ENCODE measurements at regions not wholly inside any gene's neighbourhood (a gene's known extent, or its start where the extent isn't known, plus 50 kb on each side); places are given as distances from the start of the nearest gene placed in this dataset.
"Not testable (repeated sequence)": the region's sequence is repeated elsewhere in the genome, so short reads cannot be mapped to it uniquely, and the experiment has no call there.

DNA sequence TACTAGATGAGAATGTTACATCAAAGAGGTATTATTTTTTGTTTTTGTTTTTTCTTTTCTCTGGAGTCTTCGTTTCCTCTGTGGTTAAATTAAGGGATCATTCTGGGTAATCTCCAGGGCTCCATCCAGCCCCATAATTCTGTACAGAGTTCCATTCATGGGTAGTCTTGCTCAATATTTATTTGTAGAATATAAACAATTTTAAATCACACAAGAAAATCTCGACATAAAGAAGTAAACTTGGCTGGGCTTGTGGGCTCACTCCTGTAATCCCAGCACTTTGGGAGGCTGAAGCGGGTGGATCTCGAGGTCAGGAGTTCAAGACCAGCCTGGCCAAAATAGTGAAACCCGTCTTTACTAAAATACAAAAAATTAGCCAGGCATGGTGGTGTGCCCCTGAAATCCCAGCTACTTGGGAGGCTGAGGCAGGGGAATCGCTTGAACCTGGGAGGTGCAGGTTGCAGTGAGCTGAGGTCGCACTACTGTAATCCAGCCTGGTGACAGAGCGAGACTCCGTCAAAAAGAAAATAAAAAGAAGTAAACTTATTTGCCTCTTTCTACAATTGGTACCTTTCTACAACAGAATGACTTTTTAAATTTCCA lies 166.8 kb upstream of the TGFBR2 start:
- no peak for DNase-seq (ENCODE audit: low read depth)

DNA sequence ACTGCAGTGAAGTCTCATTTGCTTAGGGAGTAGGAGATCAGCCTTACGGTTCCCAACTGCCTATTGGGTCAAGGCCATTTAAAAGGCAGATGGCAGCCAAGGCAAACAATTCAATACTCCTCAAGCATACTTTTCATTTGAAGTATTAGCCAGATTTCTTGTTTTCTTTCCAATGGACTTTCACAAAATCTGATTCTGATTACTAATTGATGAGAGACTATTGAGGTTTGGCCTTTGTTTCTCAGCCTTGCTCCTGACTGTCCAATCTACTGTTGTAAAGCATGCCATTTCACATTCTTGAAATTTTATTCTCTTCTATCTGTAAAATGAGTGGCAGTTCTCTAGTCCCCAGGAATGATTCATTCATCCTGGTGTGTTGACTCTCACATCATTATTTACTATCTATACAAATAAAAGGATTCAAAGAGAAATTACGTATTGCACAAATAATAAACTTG lies 166.2 kb upstream of the TGFBR2 start:
- DNase-seq (ENCODE audit: low read depth), result peak; percentile 57

DNA sequence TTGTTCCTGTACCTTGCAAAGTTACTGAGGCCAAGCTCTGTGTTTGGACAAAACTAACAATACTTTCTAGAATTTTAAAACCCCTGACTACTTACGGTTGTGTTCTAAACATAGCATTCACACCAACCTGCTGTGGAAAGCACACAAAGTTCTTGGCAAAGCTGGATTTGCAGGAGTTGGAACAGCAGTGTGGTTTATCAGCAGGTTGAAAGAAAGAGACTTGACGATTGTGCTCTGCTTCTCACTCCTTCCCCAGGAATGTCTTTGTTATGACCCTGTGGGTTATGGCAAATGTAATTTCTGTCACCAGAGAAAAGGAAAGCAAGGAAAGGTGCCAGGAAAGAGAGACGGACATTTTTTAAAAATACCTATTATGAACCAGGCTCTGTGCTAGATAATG lies 165.5 kb upstream of the TGFBR2 start:
- DNase-seq (ENCODE audit: low read depth), result no peak

DNA sequence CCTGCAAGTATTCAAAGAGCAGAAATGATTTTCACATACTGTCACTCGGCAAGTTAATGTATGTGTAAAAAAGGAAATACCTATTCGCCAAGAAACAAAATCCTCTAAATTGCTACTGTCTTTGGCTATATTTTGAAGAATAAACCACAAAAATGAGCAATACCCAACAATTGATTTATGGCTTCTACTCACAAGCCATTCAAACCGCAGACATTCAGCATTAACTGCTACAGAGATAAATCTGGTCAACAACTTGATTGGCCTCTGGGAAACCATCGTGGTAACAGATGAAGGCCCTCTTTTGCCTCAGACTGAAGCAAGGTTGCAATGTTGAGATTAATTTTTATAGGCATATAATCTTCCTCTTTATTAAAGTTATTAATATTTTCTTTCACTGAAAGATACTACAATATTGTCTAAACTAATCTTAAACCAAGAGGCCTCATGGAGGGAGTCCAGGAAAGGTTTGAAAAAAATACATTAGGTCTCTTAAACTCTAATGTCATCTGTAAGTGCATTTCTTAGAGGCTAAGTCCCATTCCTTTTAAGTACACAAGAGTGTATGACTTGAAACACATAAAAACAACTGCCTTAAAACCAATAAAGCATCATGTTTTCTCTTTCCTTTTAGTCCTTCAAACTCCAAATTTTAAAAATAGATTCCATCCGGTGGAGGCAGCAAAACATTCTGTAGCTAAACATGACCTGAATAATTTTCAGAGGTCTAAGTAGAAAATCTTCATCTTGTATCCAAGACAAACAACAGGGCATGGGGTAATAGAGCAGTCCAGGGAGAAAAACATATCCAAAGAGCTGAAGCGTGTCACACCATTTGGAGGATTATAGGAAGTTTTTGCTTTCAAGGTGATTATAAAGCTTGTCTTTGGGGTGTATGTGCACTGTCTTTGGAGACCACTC lies 162.4 kb upstream of the TGFBR2 start:
- no peak for DNase-seq (ENCODE audit: low read depth)

DNA sequence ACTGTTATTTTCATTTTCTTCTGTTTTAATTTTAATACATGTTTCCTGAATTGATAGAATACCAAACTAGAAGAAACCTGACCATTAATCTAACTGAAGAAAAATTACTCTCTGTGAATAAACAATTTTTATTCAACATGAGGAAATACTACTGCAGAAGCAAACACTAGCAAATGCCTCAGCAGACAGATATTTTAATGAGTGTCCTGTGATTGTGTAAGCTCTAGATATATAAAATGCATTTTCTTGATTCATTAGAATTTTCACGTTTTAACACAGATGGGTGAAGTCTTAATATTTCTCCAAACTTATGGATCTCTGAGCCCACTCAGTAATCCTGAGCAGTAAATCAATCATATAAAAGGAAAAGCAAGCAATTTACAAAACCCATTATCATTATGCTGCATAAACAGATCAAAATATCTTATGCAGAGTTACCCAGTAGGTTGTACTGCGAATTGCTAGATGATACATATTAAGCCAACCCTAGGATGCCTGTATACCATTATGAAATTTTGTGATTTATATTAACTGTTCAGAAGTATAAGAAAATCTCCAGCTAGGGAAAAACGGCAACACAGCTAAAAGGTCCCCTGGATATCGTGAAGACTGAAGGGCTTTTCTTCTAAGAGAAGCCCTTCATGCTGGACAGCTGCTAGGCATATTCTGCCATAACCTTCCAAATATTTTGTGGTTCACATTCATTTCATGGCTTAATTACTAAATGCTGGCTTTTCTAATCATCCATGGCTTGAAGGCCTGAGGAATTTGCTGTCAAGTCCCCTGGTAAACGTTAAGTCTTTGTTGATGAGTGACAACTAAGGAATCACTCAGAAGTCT lies 157.7 kb upstream of the TGFBR2 start:
- no peak for DNase-seq (ENCODE audit: low read depth)

- no peak for DNase-seq (ENCODE audit: low read depth)
Measured at GRCh38 chr3:30449290-30449632, 157.1 kb upstream of the TGFBR2 start.

- DNase-seq (ENCODE audit: low read depth), result no peak
Measured at GRCh38 chr3:30452446-30452845, 154.0 kb upstream of the TGFBR2 start.

GRCh38 chr3:30453360-30454039 lies 152.9 kb upstream of the TGFBR2 start:
- DNase-seq (ENCODE audit: low read depth), result no peak

DNA sequence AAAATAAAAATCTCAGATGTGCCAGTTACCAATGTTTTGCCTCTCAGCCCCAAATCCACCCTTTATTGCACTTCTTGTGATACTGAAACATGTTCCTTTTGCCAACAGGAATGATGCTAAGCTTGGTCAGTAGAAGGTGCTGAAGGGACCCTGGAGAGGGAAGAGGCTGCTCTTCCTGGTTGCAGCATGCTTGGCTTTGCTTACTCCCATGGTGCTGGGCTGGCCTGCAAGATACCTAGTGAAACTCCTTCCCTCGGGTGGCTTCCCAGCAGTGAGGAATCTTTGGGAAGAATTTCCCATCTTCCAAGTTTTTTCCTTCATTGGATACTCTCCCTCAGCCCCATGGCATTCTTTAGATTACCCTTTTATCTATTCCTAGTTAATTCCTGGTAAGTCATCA lies 151.8 kb upstream of the TGFBR2 start:
- no peak for DNase-seq (ENCODE audit: low read depth)

GRCh38 chr3:30455112-30455511 lies 151.3 kb upstream of the TGFBR2 start:
- DNase-seq (ENCODE audit: low read depth), result not testable (repeated sequence)

GRCh38 chr3:30455840-30456239 lies 150.6 kb upstream of the TGFBR2 start:
- DNase-seq (ENCODE audit: low read depth), result no peak

DNA sequence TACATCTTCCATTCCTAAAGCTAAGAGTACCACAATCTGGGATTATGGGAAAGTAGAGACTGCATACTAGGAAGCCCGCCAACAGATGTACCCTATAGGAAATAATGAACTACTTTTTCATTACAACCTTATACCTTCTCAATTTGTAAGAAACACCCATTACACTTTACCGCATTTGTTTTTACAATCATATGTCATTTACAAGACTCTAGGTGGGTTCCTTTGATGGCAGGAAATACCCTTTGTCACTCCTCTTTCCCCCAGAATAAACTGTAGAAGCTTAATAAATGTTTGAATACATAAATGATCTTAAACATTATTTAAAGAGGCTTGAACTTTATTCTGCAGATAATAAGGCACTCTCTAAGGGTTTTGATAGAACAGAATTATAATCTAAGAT lies 150.1 kb upstream of the TGFBR2 start:
- DNase-seq (ENCODE audit: low read depth), result no peak

DNA sequence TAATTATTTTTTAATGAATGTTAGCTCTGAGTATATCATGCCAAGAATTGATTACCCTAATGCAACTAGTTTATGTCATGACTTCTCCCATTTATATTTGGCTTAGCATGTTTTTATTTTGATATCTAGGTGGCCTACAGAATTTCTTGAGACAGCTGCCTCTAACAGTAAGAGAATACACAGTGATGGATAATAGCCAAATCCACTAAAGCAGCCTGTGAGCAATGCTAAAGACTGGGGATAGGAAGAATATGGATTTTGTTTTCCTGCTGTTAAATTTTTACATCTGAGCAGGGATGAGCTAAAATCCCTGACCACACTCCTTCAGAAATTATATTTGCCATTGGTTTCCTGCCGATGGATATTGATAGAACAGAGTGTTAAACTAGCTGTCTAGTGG lies 149.3 kb upstream of the TGFBR2 start:
- no peak for DNase-seq (ENCODE audit: low read depth)

DNA sequence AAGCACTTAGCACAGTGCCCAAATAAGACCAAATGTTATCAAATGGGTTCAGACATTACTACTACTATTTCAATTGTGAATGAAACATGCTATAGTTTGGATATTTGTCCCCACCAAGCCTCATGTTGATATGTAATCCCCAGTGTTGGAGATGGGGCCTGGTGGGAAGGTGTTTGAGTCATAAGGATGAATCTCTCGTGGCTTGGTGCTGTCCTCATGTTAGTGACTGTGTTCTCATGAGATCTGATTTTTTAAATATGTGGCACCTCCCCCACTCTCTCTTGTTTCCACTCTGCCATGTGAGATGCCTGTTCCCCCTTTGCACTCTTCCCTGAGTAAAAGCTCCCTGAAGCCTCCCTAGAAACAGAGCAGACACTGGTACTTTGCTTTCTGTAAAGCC lies 148.7 kb upstream of the TGFBR2 start:
- no peak for DNase-seq (ENCODE audit: low read depth)

DNA sequence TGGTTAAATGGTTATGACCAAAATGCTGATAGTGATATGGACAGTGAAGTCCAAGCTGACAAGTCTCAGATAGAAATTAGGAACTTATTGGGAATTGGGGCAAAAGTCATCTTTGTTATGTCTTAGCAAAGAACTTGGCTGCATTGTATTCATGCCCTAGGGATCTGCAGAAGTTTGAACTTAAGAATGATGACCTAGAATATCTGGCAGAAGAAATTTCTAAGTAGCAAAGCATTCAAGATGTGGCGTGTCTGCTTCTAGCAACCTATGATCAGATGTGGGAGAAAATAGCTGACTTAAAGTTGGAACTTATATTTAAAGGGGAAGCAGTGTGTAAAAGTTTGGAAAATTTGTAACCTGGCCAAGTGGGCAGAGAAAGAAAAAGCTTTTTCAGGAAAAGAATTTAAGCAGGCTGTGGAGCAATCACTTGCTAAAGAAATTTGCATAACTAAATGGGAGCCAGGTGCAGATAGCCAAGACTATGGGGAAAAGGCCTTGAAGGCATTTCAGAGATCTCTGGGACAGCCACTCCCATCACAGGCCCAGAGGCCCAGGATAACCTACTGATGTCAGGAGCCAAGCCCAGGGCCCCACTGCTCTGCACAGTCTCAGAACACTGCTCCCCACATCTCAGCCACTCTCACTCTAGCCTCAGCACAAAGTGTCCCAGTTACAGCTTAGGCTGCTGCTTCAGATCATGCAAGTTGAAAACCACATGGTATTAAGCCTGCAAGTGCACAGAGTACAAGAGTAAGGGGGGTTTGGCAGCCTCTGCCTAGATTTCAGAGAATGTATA lies 147.8 kb upstream of the TGFBR2 start:
- no peak for DNase-seq (ENCODE audit: low read depth)

DNA sequence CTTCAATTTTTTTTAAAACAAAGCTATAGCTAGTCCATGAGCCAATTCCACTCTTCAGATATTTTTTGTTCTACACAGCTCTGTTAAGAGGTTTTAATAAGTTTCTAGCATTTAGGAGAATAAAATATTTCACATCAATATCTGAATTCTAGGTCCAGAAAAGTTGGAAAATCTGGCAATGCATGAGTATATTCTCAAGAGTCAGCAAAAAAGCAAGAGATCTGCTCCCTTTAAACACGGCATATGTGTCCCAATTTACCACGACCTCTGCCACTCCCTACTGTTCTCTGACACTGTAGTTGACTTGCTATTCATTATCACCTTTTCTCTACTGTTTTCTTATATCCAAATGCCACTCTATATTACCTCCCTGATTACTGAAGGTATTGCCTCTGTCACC lies 145.1 kb upstream of the TGFBR2 start:
- no peak for DNase-seq (ENCODE audit: low read depth)

DNA sequence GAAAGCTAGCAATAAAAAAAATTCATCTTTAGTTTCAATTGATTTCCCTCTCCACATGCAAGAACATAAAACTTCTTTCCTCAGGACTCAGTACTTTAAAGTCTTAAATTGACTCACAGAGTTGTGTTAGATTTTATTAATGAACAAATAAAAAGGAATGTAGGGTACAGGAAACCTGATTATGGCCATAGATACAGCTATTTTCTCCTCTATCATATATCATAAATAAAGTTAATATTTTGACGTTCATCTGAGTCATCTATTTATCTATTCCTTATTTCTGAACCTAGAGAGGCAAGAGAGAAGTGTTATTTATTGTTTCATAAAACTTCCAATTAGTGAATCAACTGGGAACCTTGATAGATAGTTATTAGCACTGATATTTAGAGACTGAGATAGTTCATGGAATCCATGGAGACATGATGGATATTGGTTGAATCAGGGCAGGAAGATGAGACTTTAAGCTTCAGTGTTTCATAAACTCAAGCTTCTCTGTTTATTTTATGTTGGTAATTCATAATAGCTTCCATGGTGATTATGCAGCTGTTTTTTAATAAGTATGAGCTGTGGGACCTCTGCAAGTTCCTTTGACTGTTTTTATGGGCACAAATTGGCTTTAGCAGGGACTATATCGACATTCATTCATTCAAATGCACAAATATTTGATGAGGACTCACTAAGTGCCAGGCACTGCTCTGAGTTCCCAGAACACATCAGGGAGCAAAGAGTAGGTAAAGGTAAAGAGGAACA lies 143.5 kb upstream of the TGFBR2 start:
- peak; percentile 36 for DNase-seq (ENCODE audit: low read depth)

- DNase-seq (ENCODE audit: low read depth), result no peak
Measured at GRCh38 chr3:30464381-30464780, 142.0 kb upstream of the TGFBR2 start.

DNA sequence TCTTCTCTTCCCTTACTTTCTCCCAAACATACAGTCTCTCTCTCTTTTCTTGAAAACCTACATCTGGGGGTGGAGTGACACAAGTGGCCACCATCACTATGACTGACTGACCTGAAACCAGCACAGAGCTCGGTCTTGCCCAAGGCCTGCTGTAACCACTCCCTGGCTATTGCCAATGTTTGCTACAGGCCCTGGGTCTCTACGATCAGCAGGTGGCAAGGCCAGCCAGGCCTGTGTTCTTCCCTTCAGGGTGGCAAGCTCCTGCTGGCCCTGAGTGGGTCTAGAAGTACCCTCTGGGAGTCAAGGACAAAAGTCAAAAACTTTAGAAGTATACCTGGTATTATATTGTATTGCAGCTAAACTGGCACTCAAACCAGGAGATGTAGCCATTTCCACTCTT lies 140.9 kb upstream of the TGFBR2 start:
- DNase-seq (ENCODE audit: low read depth), result no peak

DNA sequence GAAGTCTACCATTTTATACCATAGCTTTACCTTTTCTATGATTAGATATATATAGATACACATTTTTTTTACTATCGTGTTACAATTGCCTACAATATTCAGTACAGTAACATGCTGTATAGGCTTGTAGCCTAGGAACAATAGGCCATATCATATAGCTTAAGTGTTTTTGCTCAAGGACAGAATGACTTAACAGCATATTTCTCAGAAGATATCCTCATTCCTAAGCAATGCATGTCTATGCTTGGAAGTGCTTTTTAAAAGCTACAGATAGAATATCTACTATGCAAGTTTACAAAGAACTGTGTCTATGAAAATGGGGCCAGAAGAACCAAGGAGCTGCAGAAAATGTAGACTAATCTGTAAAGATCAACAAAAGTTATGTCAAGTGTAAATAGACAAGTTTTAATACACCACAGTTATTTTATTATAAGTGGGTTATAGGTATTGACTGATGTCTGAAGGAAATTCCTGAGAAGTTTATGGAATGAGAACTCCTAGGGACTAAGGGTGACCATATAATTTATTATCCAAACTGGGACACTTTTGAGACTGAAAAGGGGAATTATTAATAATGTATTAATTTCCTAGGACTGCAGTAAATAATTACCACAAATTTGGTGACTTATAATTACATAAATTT lies 138.7 kb upstream of the TGFBR2 start:
- no peak for DNase-seq (ENCODE audit: low read depth)
